ENCODE measurements at regions not wholly inside any gene's neighbourhood (a gene's known extent, or its start where the extent isn't known, plus 50 kb on each side); places are given as distances from the start of the nearest gene placed in this dataset.

GRCh38 chr1:218677026-218677425 is 331.9 kb downstream of the TGFB2 start:
- Histone ChIP-seq H3K27ac (ENCODE audit: insufficient read depth, low read length, poor library complexity, severe bottlenecking) (no peak overlapping the region), H3K4me1 (ENCODE audit: control insufficient read depth, insufficient read depth, low read length, poor library complexity, severe bottlenecking) (no peaks in the 10 kb centered on the region), H3K27me3 (ENCODE audit: control insufficient read depth, insufficient read depth, low read length) (no peaks in the 10 kb centered on the region), H3K36me3 (ENCODE audit: control insufficient read depth, insufficient read depth, low read length) (no peaks in the 10 kb centered on the region), H3K4me3 (ENCODE audit: low read depth, low read length) (no peak overlapping the region), H3K9me3 (ENCODE audit: control insufficient read depth in 2 of 2, low read length in 2 of 2) (no peaks in the 10 kb centered on the region)
- peaks cover 0 to 3% (median 0%) of the 10 kb centered on the region in 7 donors for H3K9me3 Mint-ChIP-seq
- no peak overlapping the region for H3K4me3 Mint-ChIP-seq
- DNase-seq (no peak), ATAC-seq (ENCODE audit: low read depth in 2 of 2) (no peak)
- H3K36me3 Mint-ChIP-seq: no peaks in the 10 kb centered on the region
- H3K4me1 Mint-ChIP-seq: no peaks in the 10 kb centered on the region
- no peaks in the 10 kb centered on the region for H3K27me3 Mint-ChIP-seq
- no peak overlapping the region for H3K27ac Mint-ChIP-seq

DNA sequence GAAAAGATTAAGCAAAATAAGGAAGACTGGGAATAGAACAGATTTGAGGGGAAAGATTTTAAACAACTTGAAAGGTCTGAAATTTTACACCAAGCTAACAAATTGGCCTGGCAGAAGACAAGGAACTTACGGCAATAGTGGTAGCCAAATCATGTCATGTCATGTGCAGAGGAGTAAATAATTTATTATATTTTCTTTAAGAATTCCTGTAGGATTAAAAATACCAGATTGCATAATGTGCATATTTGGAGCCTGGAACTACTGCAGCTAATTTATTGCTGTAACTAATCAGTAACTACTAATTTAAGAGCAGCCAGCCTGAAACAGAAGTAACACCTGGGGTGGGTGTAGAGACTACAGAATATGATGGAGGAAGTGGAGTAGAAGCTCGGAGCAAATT is 334.3 kb downstream of the TGFB2 start:
- no peaks in the 10 kb centered on the region for H3K27me3 Mint-ChIP-seq
- H3K4me1 Mint-ChIP-seq: no peaks in the 10 kb centered on the region
- H3K27ac Mint-ChIP-seq: no peak overlapping the region
- H3K36me3 ChIP-seq (ENCODE audit: control insufficient read depth, insufficient read depth, low read length): no peaks in the 10 kb centered on the region
- H3K36me3 Mint-ChIP-seq: no peaks in the 10 kb centered on the region
- H3K9me3 Mint-ChIP-seq: peaks cover 0 to 3% (median 0%) of the 10 kb centered on the region in 7 donors
- H3K27ac ChIP-seq (ENCODE audit: insufficient read depth, low read length, poor library complexity, severe bottlenecking): no peak overlapping the region
- no peaks in the 10 kb centered on the region for H3K4me1 ChIP-seq (ENCODE audit: control insufficient read depth, insufficient read depth, low read length, poor library complexity, severe bottlenecking)
- no peaks in the 10 kb centered on the region for H3K9me3 ChIP-seq (ENCODE audit: control insufficient read depth in 2 of 2, low read length in 2 of 2)
- no peak overlapping the region for H3K4me3 Mint-ChIP-seq
- DNase-seq (no peak), ATAC-seq (ENCODE audit: low read depth in 2 of 2) (no peak)
- no peaks in the 10 kb centered on the region for H3K27me3 ChIP-seq (ENCODE audit: control insufficient read depth, insufficient read depth, low read length)
- no peak overlapping the region for H3K4me3 ChIP-seq (ENCODE audit: low read depth, low read length)

- H3K9me3 Mint-ChIP-seq: peaks cover 0 to 3% (median 0%) of the 10 kb centered on the region in 7 donors
- Histone ChIP-seq H3K4me1 (ENCODE audit: control insufficient read depth, insufficient read depth, low read length, poor library complexity, severe bottlenecking) (no peaks in the 10 kb centered on the region), H3K4me3 (ENCODE audit: low read depth, low read length) (no peak overlapping the region)
These were observed 335.0 kb downstream of the TGFB2 start for GRCh38 chr1:218679988-218680748.

DNA sequence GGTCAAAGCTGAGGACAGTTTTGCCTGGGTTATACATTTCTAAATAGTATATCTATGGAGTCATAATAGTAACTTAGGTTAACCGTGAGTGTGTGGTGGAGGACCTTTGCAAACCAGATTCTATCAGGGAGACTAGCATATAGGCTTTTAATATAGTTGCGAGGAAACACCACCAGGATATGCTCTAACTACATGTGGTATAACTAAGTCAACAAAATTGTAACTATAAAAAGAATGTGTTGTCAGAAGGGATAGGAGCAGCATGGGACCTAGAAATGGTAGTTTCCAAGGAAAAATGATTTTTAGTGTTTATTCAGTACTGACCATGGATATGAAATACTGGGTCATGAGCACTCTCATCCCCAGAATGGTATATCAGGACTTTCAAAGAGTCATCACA is 338.1 kb downstream of the TGFB2 start:
- Mint-ChIP-seq H3K9me3 (peaks cover 0 to 3% (median 0%) of the 10 kb centered on the region in 7 donors), H3K27ac (no peak overlapping the region), H3K4me3 (no peak overlapping the region), H3K4me1 (no peaks in the 10 kb centered on the region), H3K27me3 (no peaks in the 10 kb centered on the region), H3K36me3 (no peaks in the 10 kb centered on the region)
- H3K36me3 ChIP-seq (ENCODE audit: control insufficient read depth, insufficient read depth, low read length): no peaks in the 10 kb centered on the region
- H3K4me3 ChIP-seq (ENCODE audit: low read depth, low read length): no peak overlapping the region
- H3K27me3 ChIP-seq (ENCODE audit: control insufficient read depth, insufficient read depth, low read length): no peaks in the 10 kb centered on the region
- DNase-seq: no peak
- H3K27ac ChIP-seq (ENCODE audit: insufficient read depth, low read length, poor library complexity, severe bottlenecking): no peak overlapping the region
- ATAC-seq (ENCODE audit: low read depth in 2 of 2): no peak
- H3K4me1 ChIP-seq (ENCODE audit: control insufficient read depth, insufficient read depth, low read length, poor library complexity, severe bottlenecking): no peaks in the 10 kb centered on the region
- H3K9me3 ChIP-seq (ENCODE audit: control insufficient read depth in 2 of 2, low read length in 2 of 2): no peaks in the 10 kb centered on the region

More at GRCh38 chr1:218679988-218680748, 335.0 kb downstream of the TGFB2 start:
- Mint-ChIP-seq H3K4me3 (no peak overlapping the region), H3K36me3 (no peaks in the 10 kb centered on the region), H3K27me3 (no peaks in the 10 kb centered on the region), H3K4me1 (no peaks in the 10 kb centered on the region), H3K27ac (no peak overlapping the region)
- Histone ChIP-seq H3K36me3 (ENCODE audit: control insufficient read depth, insufficient read depth, low read length) (no peaks in the 10 kb centered on the region), H3K9me3 (ENCODE audit: control insufficient read depth in 2 of 2, low read length in 2 of 2) (no peaks in the 10 kb centered on the region), H3K27me3 (ENCODE audit: control insufficient read depth, insufficient read depth, low read length) (no peaks in the 10 kb centered on the region), H3K27ac (ENCODE audit: insufficient read depth, low read length, poor library complexity, severe bottlenecking) (no peak overlapping the region)
- DNase-seq (no peak), ATAC-seq (ENCODE audit: low read depth in 2 of 2) (no peak)

- no peak overlapping the region for H3K27ac Mint-ChIP-seq
- no peak overlapping the region for H3K4me3 ChIP-seq (ENCODE audit: low read depth, low read length)
- no peaks in the 10 kb centered on the region for H3K27me3 ChIP-seq (ENCODE audit: control insufficient read depth, insufficient read depth, low read length)
- DNase-seq: no peak
- no peaks in the 10 kb centered on the region for H3K27me3 Mint-ChIP-seq
- no peaks in the 10 kb centered on the region for H3K9me3 ChIP-seq (ENCODE audit: control insufficient read depth in 2 of 2, low read length in 2 of 2)
- peaks cover 0 to 3% (median 2%) of the 10 kb centered on the region in 7 donors for H3K9me3 Mint-ChIP-seq
- H3K36me3 ChIP-seq (ENCODE audit: control insufficient read depth, insufficient read depth, low read length): no peaks in the 10 kb centered on the region
- no peak overlapping the region for H3K4me3 Mint-ChIP-seq
- ATAC-seq (ENCODE audit: low read depth in 2 of 2): no peak
- H3K4me1 ChIP-seq (ENCODE audit: control insufficient read depth, insufficient read depth, low read length, poor library complexity, severe bottlenecking): no peaks in the 10 kb centered on the region
- no peaks in the 10 kb centered on the region for H3K4me1 Mint-ChIP-seq
- no peak overlapping the region for H3K27ac ChIP-seq (ENCODE audit: insufficient read depth, low read length, poor library complexity, severe bottlenecking)
- no peaks in the 10 kb centered on the region for H3K36me3 Mint-ChIP-seq
These were observed 341.1 kb downstream of the TGFB2 start for GRCh38 chr1:218686258-218686657.

GRCh38 chr1:218686761-218687160 is 341.6 kb downstream of the TGFB2 start:
- no peak overlapping the region for H3K4me3 Mint-ChIP-seq
- H3K4me1 ChIP-seq (ENCODE audit: control insufficient read depth, insufficient read depth, low read length, poor library complexity, severe bottlenecking): no peaks in the 10 kb centered on the region
- H3K36me3 Mint-ChIP-seq: no peaks in the 10 kb centered on the region
- H3K36me3 ChIP-seq (ENCODE audit: control insufficient read depth, insufficient read depth, low read length): no peaks in the 10 kb centered on the region
- no peaks in the 10 kb centered on the region for H3K4me1 Mint-ChIP-seq
- no peaks in the 10 kb centered on the region for H3K27me3 ChIP-seq (ENCODE audit: control insufficient read depth, insufficient read depth, low read length)
- no peak overlapping the region for H3K27ac Mint-ChIP-seq
- H3K9me3 ChIP-seq (ENCODE audit: control insufficient read depth in 2 of 2, low read length in 2 of 2): no peaks in the 10 kb centered on the region
- H3K27ac ChIP-seq (ENCODE audit: insufficient read depth, low read length, poor library complexity, severe bottlenecking): no peak overlapping the region
- ATAC-seq (ENCODE audit: low read depth in 2 of 2) (no peak), DNase-seq (no peak)
- peaks cover 0 to 3% (median 1%) of the 10 kb centered on the region in 7 donors for H3K9me3 Mint-ChIP-seq
- no peak overlapping the region for H3K4me3 ChIP-seq (ENCODE audit: low read depth, low read length)
- H3K27me3 Mint-ChIP-seq: no peaks in the 10 kb centered on the region

DNA sequence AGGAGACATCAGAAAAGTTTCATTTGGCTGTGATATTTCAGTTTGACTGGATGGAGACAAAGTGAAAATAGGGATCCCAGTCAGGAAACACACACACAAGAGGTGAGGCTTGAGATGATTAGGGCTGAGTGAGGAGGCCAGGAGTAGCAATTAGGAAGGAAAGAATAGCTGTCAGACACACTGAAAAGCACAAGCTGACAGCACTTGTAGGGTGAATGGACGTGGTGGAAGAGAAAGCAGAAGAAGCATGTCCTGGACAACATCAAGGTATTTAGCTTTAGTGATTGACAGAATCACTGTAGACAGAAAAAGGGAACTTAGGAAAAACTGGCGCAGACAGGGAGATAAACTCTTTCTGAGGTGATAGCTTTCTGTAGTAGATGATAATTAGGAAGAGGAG is 347.7 kb downstream of the TGFB2 start:
- Mint-ChIP-seq H3K4me1 (no peaks in the 10 kb centered on the region), H3K9me3 (peaks cover 0 to 3% (median 0%) of the 10 kb centered on the region in 7 donors), H3K27me3 (no peaks in the 10 kb centered on the region), H3K27ac (no peak overlapping the region), H3K4me3 (no peak overlapping the region), H3K36me3 (no peaks in the 10 kb centered on the region)
- H3K9me3 ChIP-seq (ENCODE audit: control insufficient read depth in 2 of 2, low read length in 2 of 2): no peaks in the 10 kb centered on the region
- no peaks in the 10 kb centered on the region for H3K4me1 ChIP-seq (ENCODE audit: control insufficient read depth, insufficient read depth, low read length, poor library complexity, severe bottlenecking)
- H3K36me3 ChIP-seq (ENCODE audit: control insufficient read depth, insufficient read depth, low read length): no peaks in the 10 kb centered on the region
- no peaks in the 10 kb centered on the region for H3K27me3 ChIP-seq (ENCODE audit: control insufficient read depth, insufficient read depth, low read length)
- DNase-seq (no peak), ATAC-seq (ENCODE audit: low read depth in 2 of 2) (no peak)
- H3K4me3 ChIP-seq (ENCODE audit: low read depth, low read length): no peak overlapping the region
- no peak overlapping the region for H3K27ac ChIP-seq (ENCODE audit: insufficient read depth, low read length, poor library complexity, severe bottlenecking)

DNA sequence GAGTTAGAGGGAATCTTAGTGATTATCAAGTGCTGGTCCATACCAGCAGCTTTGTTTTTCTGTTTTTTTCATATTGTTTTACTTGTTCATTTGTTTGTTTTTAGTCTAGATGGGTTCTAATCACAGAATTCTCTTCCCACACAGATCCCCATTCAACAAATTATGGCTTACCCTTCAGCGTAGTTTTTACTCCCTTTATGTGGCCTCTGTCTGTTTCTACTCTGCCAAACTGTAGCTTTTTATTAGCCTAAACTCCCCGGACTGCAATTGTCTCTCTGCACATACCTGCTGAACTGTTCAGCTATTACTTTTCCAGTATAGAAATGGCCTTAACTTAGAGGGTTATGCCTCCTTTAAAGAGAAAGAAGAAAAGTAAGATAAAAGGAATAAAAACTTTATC is 348.5 kb downstream of the TGFB2 start:
- Mint-ChIP-seq H3K4me3 (no peak overlapping the region), H3K36me3 (no peaks in the 10 kb centered on the region), H3K4me1 (no peaks in the 10 kb centered on the region), H3K27me3 (no peaks in the 10 kb centered on the region), H3K27ac (no peak overlapping the region), H3K9me3 (peaks cover 0 to 3% (median 0%) of the 10 kb centered on the region in 7 donors)
- DNase-seq (no peak), ATAC-seq (ENCODE audit: low read depth in 2 of 2) (no peak)
- no peaks in the 10 kb centered on the region for H3K4me1 ChIP-seq (ENCODE audit: control insufficient read depth, insufficient read depth, low read length, poor library complexity, severe bottlenecking)
- H3K9me3 ChIP-seq (ENCODE audit: control insufficient read depth in 2 of 2, low read length in 2 of 2): no peaks in the 10 kb centered on the region
- no peak overlapping the region for H3K4me3 ChIP-seq (ENCODE audit: low read depth, low read length)
- H3K27ac ChIP-seq (ENCODE audit: insufficient read depth, low read length, poor library complexity, severe bottlenecking): no peak overlapping the region
- H3K36me3 ChIP-seq (ENCODE audit: control insufficient read depth, insufficient read depth, low read length): no peaks in the 10 kb centered on the region
- H3K27me3 ChIP-seq (ENCODE audit: control insufficient read depth, insufficient read depth, low read length): no peaks in the 10 kb centered on the region
